G401 (cell line): ENCODE measurements at regions not wholly inside any gene's neighbourhood (a gene's known extent, or its start where the extent isn't known, plus 50 kb on each side); places are given as distances from the start of the nearest gene placed in this dataset.
"Not testable (repeated sequence)": the region's sequence is repeated elsewhere in the genome, so short reads cannot be mapped to it uniquely, and the experiment has no call there.

Experiments
- DNase-seq: peaks from one replicate; pipeline ENCODE4 v3.0.0-alpha.2; 2015; ENCODE audit warnings: low spot score
- in situ Hi-C: cut with HindIII; loops from 2 replicates; pipeline ENCODE4 v1.10.0; 2016; ENCODE audit warnings: low sequenced_read_pairs, mixed read lengths

GRCh38 chr16:56038564-56039098 is 152.7 kb upstream of the GNAO1 start:
- no peak for DNase-seq
- in situ Hi-C loops = no loop called here

GRCh38 chr16:56032072-56032471 is 156.9 kb upstream of the CES5A start:
- in situ Hi-C loops = no loop called here
- DNase-seq = no peak

- no peak for DNase-seq
- in situ Hi-C loops = no loop called here
Measured at GRCh38 chr16:56029026-56029425, 153.9 kb upstream of the CES5A start.

GRCh38 chr16:56022818-56023217 is 147.6 kb upstream of the CES5A start:
- in situ Hi-C loops = no loop called here
- DNase-seq = no peak

- in situ Hi-C loops = no loop called here
Measured at GRCh38 chr16:56019274-56019673, 144.1 kb upstream of the CES5A start.

GRCh38 chr16:56013962-56014552 is 138.9 kb upstream of the CES5A start:
- in situ Hi-C loops = no loop called here
- DNase-seq = no peak

More at GRCh38 chr16:56019274-56019673, 144.1 kb upstream of the CES5A start:
- DNase-seq = no peak

- DNase-seq = no peak
- in situ Hi-C loops = no loop called here
Measured at GRCh38 chr16:56012482-56012811, 137.3 kb upstream of the CES5A start.

- in situ Hi-C loops = no loop called here
- DNase-seq = no peak
Measured at GRCh38 chr16:56011808-56012481, 136.8 kb upstream of the CES5A start.

GRCh38 chr16:56005958-56006357 is 130.8 kb upstream of the CES5A start:
- DNase-seq = no peak
- in situ Hi-C loops = no loop called here

GRCh38 chr16:55999683-56000082 is 124.5 kb upstream of the CES5A start:
- in situ Hi-C loops = no loop called here

GRCh38 chr16:55993088-55993487 is 117.9 kb upstream of the CES5A start:
- in situ Hi-C loops = no loop called here
- no peak for DNase-seq

More at GRCh38 chr16:55999683-56000082, 124.5 kb upstream of the CES5A start:
- DNase-seq = no peak

- in situ Hi-C loops = no loop called here
Measured at GRCh38 chr16:55992551-55992950, 117.4 kb upstream of the CES5A start.

GRCh38 chr16:55991843-55992242 is 116.7 kb upstream of the CES5A start:
- DNase-seq = no peak
- in situ Hi-C loops = no loop called here

More at GRCh38 chr16:55992551-55992950, 117.4 kb upstream of the CES5A start:
- no peak for DNase-seq

GRCh38 chr16:55989569-55989907 is 114.4 kb upstream of the CES5A start:
- in situ Hi-C loops = no loop called here
- no peak for DNase-seq

- DNase-seq, in situ Hi-C loops: not testable (repeated sequence)
Measured at GRCh38 chr16:55988850-55989568, 113.8 kb upstream of the CES5A start.

- no peak for DNase-seq
- in situ Hi-C loops = no loop called here
Measured at GRCh38 chr16:55988013-55988412, 112.8 kb upstream of the CES5A start.

- in situ Hi-C loops = no loop called here
- DNase-seq = no peak
Measured at GRCh38 chr16:55982597-55982996, 107.4 kb upstream of the CES5A start.

- in situ Hi-C loops = no loop called here
- DNase-seq = no peak
Measured at GRCh38 chr16:55981557-55981956, 106.4 kb upstream of the CES5A start.

GRCh38 chr16:55976815-55977214 is 101.6 kb upstream of the CES5A start:
- in situ Hi-C loops = no loop called here
- no peak for DNase-seq

- in situ Hi-C loops = no loop called here
- DNase-seq = no peak
Measured at GRCh38 chr16:55971447-55971846, 96.3 kb upstream of the CES5A start.
